ENCODE measurements at regions not wholly inside any gene's neighbourhood (a gene's known extent, or its start where the extent isn't known, plus 50 kb on each side); places are given as distances from the start of the nearest gene placed in this dataset.
"Not testable (repeated sequence)": the region's sequence is repeated elsewhere in the genome, so short reads cannot be mapped to it uniquely, and the experiment has no call there.

- TF ChIP-seq, protein P1, sequence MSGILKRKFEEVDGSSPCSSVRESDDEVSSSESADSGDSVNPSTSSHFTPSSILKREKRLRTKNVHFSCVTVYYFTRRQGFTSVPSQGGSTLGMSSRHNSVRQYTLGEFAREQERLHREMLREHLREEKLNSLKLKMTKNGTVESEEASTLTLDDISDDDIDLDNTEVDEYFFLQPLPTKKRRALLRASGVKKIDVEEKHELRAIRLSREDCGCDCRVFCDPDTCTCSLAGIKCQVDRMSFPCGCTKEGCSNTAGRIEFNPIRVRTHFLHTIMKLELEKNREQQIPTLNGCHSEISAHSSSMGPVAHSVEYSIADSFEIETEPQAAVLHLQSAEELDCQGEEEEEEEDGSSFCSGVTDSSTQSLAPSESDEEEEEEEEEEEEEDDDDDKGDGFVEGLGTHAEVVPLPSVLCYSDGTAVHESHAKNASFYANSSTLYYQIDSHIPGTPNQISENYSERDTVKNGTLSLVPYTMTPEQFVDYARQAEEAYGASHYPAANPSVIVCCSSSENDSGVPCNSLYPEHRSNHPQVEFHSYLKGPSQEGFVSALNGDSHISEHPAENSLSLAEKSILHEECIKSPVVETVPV (CRISPR knock-in tag; IDR thresholded peaks at IDR 0.05), result no peak
- no peak for TF ChIP-seq SNAI2 (CRISPR knock-in tag; IDR thresholded peaks at IDR 0.05)
- no peak for TF ChIP-seq TOX (CRISPR knock-in tag; IDR thresholded peaks at IDR 0.05; ENCODE audit: borderline replicate concordance)
- TF ChIP-seq ZC3H10 (CRISPR knock-in tag; IDR thresholded peaks at IDR 0.05), result no peak
Measured at GRCh38 chr11:22536071-22536470, 89.6 kb downstream of the FANCF start (continued).

DNA sequence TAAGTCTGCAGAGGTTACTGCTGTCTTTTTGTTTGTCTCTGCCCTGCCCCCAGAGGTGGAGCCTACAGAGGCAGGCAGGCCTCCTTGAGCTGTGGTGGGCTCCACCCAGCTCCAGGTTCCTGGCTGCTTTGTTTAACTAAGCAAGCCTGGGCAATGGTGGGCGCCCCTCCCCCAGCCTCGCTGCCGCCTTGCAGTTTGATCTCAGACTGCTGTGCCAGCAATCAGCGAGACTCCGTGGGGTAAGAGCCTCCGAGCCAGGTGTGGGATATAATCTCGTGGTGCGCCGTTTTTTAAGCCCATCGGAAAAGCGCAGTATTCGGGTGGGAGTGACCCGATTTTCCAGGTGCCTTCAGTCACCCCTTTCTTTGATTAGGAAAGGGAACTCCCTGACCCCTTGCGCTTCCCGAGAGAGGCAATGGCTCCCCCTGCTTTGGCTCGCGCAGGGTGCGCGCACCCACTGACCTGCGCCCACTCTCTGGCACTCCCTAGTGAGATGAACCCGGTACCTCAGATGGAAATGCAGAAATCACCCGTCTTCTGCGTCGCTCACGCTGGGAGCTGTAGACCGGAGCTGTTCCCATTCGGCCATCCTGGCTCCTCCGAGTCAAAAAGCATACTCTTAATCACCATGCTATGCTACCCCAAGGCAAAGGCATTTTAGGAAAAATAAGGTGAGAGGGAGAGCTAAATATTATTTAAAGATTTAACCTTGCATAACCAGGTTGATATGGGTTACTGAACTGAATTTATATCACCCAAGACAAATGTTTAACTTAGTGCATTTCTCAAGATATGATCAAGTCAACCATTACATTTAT lies 96.8 kb downstream of the FANCF start:
- not testable (repeated sequence) for ATAC-seq

DNA sequence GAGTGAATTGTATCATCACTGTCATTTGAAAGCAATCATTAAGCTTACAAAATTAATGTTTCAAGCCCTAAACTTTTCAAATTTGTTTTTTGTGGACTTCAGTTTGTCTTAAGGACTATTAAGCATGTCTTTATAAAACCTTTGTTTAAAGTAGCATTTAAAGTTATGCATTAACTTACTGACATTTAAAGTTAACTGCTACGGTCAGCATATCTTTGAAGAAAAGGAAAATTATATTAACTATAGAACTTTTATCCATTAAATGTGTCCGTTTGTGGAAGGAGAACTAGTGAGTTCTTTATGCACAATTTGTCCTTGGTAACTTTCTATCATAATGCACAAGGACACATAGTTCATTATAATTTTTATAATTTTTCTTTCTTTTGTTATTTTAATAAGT lies 103.4 kb downstream of the FANCF start:
- TF ChIP-seq, protein P2, sequence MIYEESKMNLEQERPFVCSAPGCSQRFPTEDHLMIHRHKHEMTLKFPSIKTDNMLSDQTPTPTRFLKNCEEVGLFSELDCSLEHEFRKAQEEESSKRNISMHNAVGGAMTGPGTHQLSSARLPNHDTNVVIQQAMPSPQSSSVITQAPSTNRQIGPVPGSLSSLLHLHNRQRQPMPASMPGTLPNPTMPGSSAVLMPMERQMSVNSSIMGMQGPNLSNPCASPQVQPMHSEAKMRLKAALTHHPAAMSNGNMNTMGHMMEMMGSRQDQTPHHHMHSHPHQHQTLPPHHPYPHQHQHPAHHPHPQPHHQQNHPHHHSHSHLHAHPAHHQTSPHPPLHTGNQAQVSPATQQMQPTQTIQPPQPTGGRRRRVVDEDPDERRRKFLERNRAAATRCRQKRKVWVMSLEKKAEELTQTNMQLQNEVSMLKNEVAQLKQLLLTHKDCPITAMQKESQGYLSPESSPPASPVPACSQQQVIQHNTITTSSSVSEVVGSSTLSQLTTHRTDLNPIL (CRISPR knock-in tag; IDR thresholded peaks at IDR 0.05; ENCODE audit: low read depth), result no peak
- TF ChIP-seq OSR1 (CRISPR knock-in tag; IDR thresholded peaks at IDR 0.05) (no peak), TOX (CRISPR knock-in tag; IDR thresholded peaks at IDR 0.05; ENCODE audit: borderline replicate concordance) (no peak), GLIS3 (CRISPR knock-in tag; IDR thresholded peaks at IDR 0.05) (no peak), RARB (CRISPR knock-in tag; IDR thresholded peaks at IDR 0.05) (no peak), ZC3H10 (CRISPR knock-in tag; IDR thresholded peaks at IDR 0.05) (no peak), ZNF565 (CRISPR knock-in tag; conservative IDR thresholded peaks at IDR 0.05; ENCODE audit: low read depth) (no peak), ZNF70 (CRISPR knock-in tag; IDR thresholded peaks at IDR 0.05) (no peak), SNAI2 (CRISPR knock-in tag; IDR thresholded peaks at IDR 0.05) (no peak), BACH2 (CRISPR knock-in tag; IDR thresholded peaks at IDR 0.05; ENCODE audit: borderline replicate concordance) (no peak), PATZ1 (CRISPR knock-in tag; IDR thresholded peaks at IDR 0.05; ENCODE audit: borderline replicate concordance) (no peak), ZNF8 (CRISPR knock-in tag; IDR thresholded peaks at IDR 0.05) (no peak), PPARA (CRISPR knock-in tag; IDR thresholded peaks at IDR 0.05; ENCODE audit: borderline replicate concordance) (no peak), ZFP30 (CRISPR knock-in tag; IDR thresholded peaks at IDR 0.05) (no peak), TCF4 (CRISPR knock-in tag; IDR thresholded peaks at IDR 0.05; ENCODE audit: borderline replicate concordance) (no peak)
- TF ChIP-seq, protein P1 (CRISPR knock-in tag; IDR thresholded peaks at IDR 0.05), result no peak
- no peak for ATAC-seq

DNA sequence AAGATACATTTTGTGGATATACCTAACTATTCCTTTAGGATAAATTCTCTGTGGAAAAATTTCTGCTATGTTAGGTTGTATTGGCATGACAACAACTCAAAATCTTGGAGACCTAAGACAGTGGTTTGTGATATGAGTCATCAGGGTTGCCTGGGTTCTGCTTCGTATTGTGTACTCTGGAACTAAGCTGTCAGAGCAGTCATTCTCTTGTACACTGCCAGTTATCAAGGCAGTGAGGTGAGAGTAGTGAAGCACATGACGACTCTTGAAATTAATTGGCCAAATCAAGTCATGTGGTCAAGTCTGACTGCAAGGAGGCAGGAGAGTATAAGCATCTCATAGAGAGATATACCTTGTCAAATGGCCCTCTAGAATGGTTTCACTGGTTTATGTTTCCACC lies 104.4 kb downstream of the FANCF start:
- peak; percentile 80 for ATAC-seq
- TF ChIP-seq PATZ1 (CRISPR knock-in tag; IDR thresholded peaks at IDR 0.05; ENCODE audit: borderline replicate concordance), result no peak
- TF ChIP-seq ARNTL (CRISPR knock-in tag; IDR thresholded peaks at IDR 0.05; ENCODE audit: borderline replicate concordance, low read depth), result no peak
- no peak for TF ChIP-seq TCF4 (CRISPR knock-in tag; IDR thresholded peaks at IDR 0.05; ENCODE audit: borderline replicate concordance)
- TF ChIP-seq POU6F1 (CRISPR knock-in tag; IDR thresholded peaks at IDR 0.05; ENCODE audit: borderline replicate concordance, low read depth), result no peak
- TF ChIP-seq ZC3H10 (CRISPR knock-in tag; IDR thresholded peaks at IDR 0.05), result no peak
- no peak for TF ChIP-seq ISL1 (CRISPR knock-in tag; IDR thresholded peaks at IDR 0.05)
- TF ChIP-seq ZFP30 (CRISPR knock-in tag; IDR thresholded peaks at IDR 0.05), result no peak
- no peak for TF ChIP-seq GLIS3 (CRISPR knock-in tag; IDR thresholded peaks at IDR 0.05)
- TF ChIP-seq OSR1 (CRISPR knock-in tag; IDR thresholded peaks at IDR 0.05), result no peak

Measured in SK-N-SH treated with all-trans-retinoic acid at 6 μM for 48 hours (cell line).